Lower leg skin (tissue), 4 donors: ENCODE measurements at regions not wholly inside any gene's neighbourhood (a gene's known extent, or its start where the extent isn't known, plus 50 kb on each side); places are given as distances from the start of the nearest gene placed in this dataset.

Experiments
- DNase-seq, 2 donors: peaks; one replicate each; pipeline ENCODE4 v3.0.0-alpha.2; 2019; ENCODE audit warnings: low spot score in 2 of 2
- H3K4me3 ChIP-seq: fragments of 200-600 bp; sonication (generic); 2 replicates; pipeline ENCODE4 v1.5.1; 2017; ENCODE audit warnings: mild to moderate bottlenecking, low read depth; ENCODE audit not compliant: poor library complexity, severe bottlenecking
- CTCF ChIP-seq, 3 donors: fragments of 450-650 bp; IDR thresholded peaks; one replicate each; pipeline ENCODE4 v1.5.1; 2016; ENCODE audit warnings: antibody characterized with exemption in 3 of 3, mild to moderate bottlenecking in 3 of 3, moderate library complexity in 2 of 3
- POLR2A ChIP-seq, 2 donors: fragments of 450-650 bp; IDR thresholded peaks; one replicate each; pipeline ENCODE4 v1.6.1; 2016 to 2017; ENCODE audit warnings: antibody characterized with exemption in 2 of 2, mild to moderate bottlenecking in 1 of 2, moderate library complexity in 1 of 2
- WGBS, 2 donors: methylation state at CpG; one replicate each; pipeline ENCODE4 v1.1.5; 2018; 5-methylcytosine and 5-hydroxymethylcytosine counted together
- intact Hi-C: fragments of 100-400 bp; cut with DNase I; formaldehyde crosslinking; loops from one replicate; pipeline ENCODE4 v1.15.0; 2023; ENCODE audit warnings: low total_unique reads

DNA sequence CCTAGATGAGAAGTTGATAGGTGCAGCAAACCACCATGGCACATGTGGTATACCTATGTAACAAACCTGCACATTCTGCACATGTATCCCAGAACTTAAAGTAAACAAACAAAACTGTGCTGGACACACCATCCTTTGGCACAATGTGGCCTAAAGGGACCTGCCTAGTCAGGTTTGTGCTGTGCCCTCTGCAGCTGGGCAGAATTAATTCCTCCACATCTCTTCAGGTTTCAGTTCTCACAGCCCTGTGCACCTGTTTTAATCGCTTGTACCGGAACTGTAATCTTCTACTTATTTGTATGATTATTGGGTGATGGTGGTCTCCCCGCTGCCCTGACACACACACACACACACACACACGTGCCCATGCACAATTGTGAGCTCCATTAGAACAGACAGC, 252.7 kb downstream of the ACTR3B start:
- WGBS, 2 donors: 84 to 86% methylated on average over 4 of the region's 4 CpGs
- intact Hi-C loops: no loop called here
- peak in 1 of 2 donors; percentile 13 for DNase-seq
- no peak overlapping the region for H3K4me3 ChIP-seq
- no peak for TF ChIP-seq POLR2A (IDR thresholded peaks at IDR 0.05)
- TF ChIP-seq CTCF (IDR thresholded peaks at IDR 0.05): no peak

DNA sequence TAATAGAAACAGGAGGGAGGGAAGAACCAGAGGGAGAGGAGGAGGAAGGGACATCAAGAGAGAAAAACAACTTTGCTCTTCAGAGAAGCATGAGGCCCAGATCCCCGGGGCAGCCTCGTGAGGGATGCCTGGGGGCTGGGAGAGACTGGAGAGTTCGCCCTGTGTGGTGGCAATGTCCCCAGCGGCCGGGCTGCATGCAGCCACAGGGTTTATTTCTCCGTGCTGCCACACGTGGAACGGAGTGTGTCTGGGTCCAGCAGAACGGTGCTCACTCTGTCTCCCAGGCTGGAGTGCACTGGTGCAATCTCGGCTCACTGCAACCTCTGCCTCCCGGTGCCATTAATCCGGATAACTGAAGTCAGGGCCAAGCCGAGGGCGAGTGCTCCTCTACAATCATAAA, 257.7 kb downstream of the ACTR3B start:
- no peak for TF ChIP-seq POLR2A (IDR thresholded peaks at IDR 0.05)
- no peak for TF ChIP-seq CTCF (IDR thresholded peaks at IDR 0.05)
- WGBS, 2 donors: 51 to 52% methylated on average over 14 of the region's 14 CpGs
- H3K4me3 ChIP-seq: no peak overlapping the region
- intact Hi-C loops: no loop called here
- DNase-seq: peak in 1 of 2 donors; percentile 28

DNA sequence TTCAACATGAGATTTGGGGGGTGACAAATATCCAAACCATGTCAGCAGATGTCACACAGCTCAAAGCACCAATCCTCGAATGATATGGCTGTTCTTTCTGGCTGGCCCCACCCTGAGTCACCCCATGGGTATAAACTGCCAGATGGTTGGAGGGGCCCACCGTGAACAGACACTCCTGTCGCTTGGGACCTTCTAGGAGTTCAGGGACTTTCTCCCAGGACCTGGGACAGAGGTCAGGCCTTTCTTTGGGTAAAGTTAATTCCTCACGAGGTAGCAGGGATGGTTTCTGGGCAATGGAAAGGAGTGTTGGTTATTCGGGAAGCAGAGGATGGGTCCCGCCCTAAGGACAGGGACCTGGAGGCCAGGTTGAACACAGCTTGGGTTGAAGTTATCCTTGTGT, 262.0 kb downstream of the ACTR3B start:
- WGBS, 2 donors: 90% methylated on average over 6 of the region's 6 CpGs
- TF ChIP-seq POLR2A (IDR thresholded peaks at IDR 0.05): no peak
- no peak for TF ChIP-seq CTCF (IDR thresholded peaks at IDR 0.05)
- peak in 1 of 2 donors; percentile 54 for DNase-seq
- intact Hi-C loops: no loop called here
- no peak overlapping the region for H3K4me3 ChIP-seq

DNA sequence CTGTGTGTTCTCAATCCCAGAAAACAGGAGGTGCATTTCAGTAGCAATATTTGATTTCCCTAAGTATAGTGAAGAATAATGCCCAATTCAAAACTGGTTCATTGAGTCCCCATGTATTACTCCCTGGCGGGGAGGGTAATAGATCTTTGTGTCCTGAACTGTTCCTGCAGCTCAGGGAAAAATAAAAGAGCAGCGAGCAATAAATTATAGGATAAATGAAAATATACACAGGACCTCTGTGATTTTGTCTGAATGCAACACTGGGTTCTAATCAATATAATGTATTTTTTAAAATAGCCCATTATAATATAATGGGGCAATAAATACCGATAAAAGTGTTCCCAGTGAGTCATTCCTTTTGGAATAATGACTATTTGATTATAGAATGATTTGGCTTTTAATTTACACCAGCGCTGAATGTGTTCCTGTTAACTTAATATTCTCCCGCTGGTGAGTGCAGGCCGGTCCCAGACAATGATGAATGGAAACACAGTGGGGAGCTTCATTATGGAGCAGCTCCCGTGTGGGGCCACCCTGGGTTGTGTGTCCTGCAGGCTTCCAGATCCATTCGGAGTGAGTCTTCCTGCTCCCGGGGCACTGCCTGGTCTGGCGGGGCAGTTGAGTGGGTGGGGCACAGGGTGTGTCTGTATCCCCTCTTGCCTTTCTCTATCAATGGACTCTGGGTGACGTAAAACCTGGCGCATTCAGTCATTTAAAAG, 263.1 kb downstream of the ACTR3B start:
- intact Hi-C loops: no loop called here
- TF ChIP-seq CTCF (IDR thresholded peaks at IDR 0.05) (no peak), POLR2A (IDR thresholded peaks at IDR 0.05) (no peak)
- WGBS, 2 donors: 67 to 70% methylated on average over 12 of the region's 12 CpGs

GRCh38 chr7:153023194-153023592, 263.6 kb downstream of the ACTR3B start:
- H3K4me3 ChIP-seq: no peak overlapping the region
- WGBS, 2 donors: 89 to 90% methylated on average over 7 of the region's 7 CpGs
- intact Hi-C loops: no loop called here
- DNase-seq: peak in 1 of 2 donors; percentile 21
- TF ChIP-seq POLR2A (IDR thresholded peaks at IDR 0.05): no peak
- TF ChIP-seq CTCF (IDR thresholded peaks at IDR 0.05): no peak

More for the DNA sequence above, 263.1 kb downstream of the ACTR3B start:
- peak in 1 of 2 donors; percentile 66 for DNase-seq
- no peak overlapping the region for H3K4me3 ChIP-seq

DNA sequence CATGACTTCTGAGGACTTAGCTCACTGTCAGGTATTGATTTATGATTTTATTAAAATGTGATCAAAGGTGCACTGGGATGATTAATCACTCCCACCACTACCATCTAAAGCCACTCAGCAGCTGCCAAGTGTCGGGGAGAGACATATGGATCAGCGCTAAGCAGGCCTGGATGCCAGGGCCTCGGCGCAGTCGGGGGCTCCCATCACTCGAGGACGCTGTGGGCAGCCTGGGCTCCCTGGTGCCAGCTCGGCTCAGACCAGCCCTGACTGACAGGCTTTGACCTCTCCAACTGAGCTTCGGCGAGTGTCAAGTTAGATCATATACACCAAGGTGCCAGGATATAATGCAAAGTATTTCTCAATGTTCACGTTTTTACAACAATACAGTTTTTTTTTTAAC, 267.7 kb downstream of the ACTR3B start:
- DNase-seq: peak in 1 of 2 donors; percentile 66
- intact Hi-C loops: no loop called here
- no peak overlapping the region for H3K4me3 ChIP-seq
- 75 to 80% methylated on average over 11 of the region's 11 CpGs for WGBS, 2 donors
- TF ChIP-seq POLR2A (IDR thresholded peaks at IDR 0.05) (no peak), CTCF (IDR thresholded peaks at IDR 0.05) (no peak)
